GM10266 (cell line): ENCODE measurements at regions not wholly inside any gene's neighbourhood (a gene's known extent, or its start where the extent isn't known, plus 50 kb on each side); places are given as distances from the start of the nearest gene placed in this dataset.

Source experiments
- DNase-seq: peaks from one replicate; pipeline ENCODE4 v3.0.0; 2012; ENCODE audit errors: extremely low spot score
- CTCF ChIP-seq: IDR thresholded peaks from 2 replicates; pipeline ENCODE4 v1.5.1; 2012; ENCODE audit warnings: mild to moderate bottlenecking, low read depth; ENCODE audit not compliant: control insufficient read depth, insufficient read depth; ENCODE audit errors: missing control alignments

GRCh38 chr1:213486488-213486887, 435.4 kb downstream of the RPS6KC1 start:
- no peak for TF ChIP-seq CTCF
- DNase-seq: no peak

GRCh38 chr1:213491468-213491867, 440.4 kb downstream of the RPS6KC1 start:
- TF ChIP-seq CTCF: no peak

GRCh38 chr1:213492161-213493041, 441.4 kb downstream of the RPS6KC1 start:
- TF ChIP-seq CTCF: no peak
- DNase-seq: no peak

More at GRCh38 chr1:213491468-213491867, 440.4 kb downstream of the RPS6KC1 start:
- DNase-seq: no peak

GRCh38 chr1:213499444-213499843, 448.4 kb downstream of the RPS6KC1 start:
- TF ChIP-seq CTCF: no peak
- no peak for DNase-seq

- no peak for DNase-seq
Observed at GRCh38 chr1:213507472-213508223, 456.6 kb downstream of the RPS6KC1 start.

GRCh38 chr1:213511173-213511572, 460.1 kb downstream of the RPS6KC1 start:
- no peak for DNase-seq

More at GRCh38 chr1:213507472-213508223, 456.6 kb downstream of the RPS6KC1 start:
- no peak for TF ChIP-seq CTCF

More at GRCh38 chr1:213511173-213511572, 460.1 kb downstream of the RPS6KC1 start:
- no peak for TF ChIP-seq CTCF
